Activated CD4-positive, alpha-beta T cell treated with anti-CD3 and anti-CD28 coated beads, Interleukin-2, amount 50 U/mL, for 16 hours (primary cell): ENCODE measurements at regions not wholly inside any gene's neighbourhood (a gene's known extent, or its start where the extent isn't known, plus 50 kb on each side); places are given as distances from the start of the nearest gene placed in this dataset.

Experiments
- DNase-seq: peaks from one replicate; pipeline ENCODE4 v3.0.0-alpha.2; 2020

- no peak for DNase-seq
These were observed 156.1 kb downstream of the PMP22 start for GRCh38 chr17:15108992-15109391.

DNA sequence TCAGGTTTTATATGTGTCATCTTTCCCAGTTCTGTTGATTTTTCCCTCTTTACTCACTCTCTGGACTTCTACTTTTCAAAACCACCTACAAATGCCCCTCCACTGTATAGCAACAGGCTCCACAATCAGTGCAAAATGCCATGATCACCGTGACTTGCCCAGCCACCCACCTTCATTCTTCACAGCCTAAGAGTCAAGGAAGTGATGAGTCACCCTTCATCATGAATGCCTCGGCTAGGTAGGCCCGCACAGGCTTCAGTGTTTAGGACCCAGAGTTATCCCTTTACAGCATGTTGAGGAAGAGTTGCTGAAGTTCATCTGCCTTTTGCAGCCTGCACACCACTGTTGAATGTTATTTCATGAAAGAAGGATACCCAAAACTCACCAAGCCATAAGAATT, 158.6 kb downstream of the PMP22 start:
- DNase-seq = no peak

DNA sequence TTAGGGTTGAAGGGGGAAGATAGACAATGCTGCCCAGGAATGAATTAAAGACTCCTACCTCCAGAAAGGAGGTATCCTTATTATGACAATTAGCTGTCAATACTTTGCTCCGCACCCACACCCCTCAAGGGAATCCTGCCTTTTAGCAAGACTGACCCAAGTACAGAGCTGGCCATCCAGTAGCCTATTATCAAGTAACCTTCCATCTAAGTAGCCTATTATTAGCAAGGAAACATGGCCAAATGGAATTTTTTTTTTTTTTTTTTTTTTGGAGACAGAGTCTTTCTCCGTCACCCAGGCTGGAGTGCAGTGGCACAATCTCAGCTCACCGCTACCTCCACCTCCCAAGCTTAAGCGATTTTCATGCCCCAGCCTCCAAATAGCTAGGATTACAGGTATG, 161.3 kb downstream of the PMP22 start:
- DNase-seq = no peak

- DNase-seq = no peak
These were observed 164.0 kb downstream of the PMP22 start for GRCh38 chr17:15101175-15101574.

- DNase-seq = no peak
These were observed 168.6 kb downstream of the PMP22 start for GRCh38 chr17:15096511-15096910.

GRCh38 chr17:15095935-15096334, 169.2 kb downstream of the PMP22 start:
- no peak for DNase-seq

DNA sequence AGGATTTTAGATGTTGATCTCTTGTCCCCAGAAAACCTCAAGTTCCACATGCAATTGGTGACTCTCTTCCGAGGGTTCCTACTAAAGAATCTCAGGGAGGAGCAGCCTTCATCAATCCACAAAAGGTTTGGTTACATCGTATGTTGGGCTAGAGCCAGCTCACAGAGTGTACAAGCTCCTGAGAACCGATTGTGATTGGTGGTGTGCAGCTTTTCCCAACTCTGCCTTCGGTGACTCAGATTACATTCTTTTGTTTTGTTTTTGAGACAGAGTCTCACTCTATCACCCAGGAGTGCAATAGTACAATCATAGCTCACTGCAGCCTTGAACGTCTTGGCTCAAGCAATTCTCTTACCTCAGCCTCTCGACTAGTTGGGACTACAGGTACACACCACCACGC, 172.4 kb downstream of the PMP22 start:
- DNase-seq = no peak

GRCh38 chr17:15092261-15092660, 172.9 kb downstream of the PMP22 start:
- no peak for DNase-seq

- no peak for DNase-seq
These were observed 173.3 kb downstream of the PMP22 start for GRCh38 chr17:15091825-15092224.

GRCh38 chr17:15090533-15090932, 174.6 kb downstream of the PMP22 start:
- DNase-seq = no peak

DNA sequence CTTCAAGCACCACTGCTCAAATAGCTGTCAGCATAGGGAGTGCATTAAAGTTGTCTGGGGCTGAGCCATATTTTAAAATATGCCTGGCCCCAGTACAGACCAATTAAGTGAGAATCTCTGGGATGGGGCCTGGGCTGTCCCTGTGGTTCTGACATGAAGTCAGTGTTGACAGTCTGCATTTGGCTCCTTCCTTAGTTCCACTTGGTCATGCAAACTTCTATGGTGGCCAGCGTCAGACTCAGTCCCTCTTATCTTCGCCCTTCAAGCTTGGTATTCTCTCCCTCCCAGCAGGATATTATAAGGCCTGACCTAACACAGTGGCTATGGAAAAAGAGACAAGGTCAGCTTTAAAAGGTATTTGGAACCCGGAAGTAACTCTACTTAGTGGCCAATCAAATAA, 177.2 kb downstream of the PMP22 start:
- DNase-seq = no peak

- no peak for DNase-seq
These were observed 178.3 kb downstream of the PMP22 start for GRCh38 chr17:15086776-15087295.

DNA sequence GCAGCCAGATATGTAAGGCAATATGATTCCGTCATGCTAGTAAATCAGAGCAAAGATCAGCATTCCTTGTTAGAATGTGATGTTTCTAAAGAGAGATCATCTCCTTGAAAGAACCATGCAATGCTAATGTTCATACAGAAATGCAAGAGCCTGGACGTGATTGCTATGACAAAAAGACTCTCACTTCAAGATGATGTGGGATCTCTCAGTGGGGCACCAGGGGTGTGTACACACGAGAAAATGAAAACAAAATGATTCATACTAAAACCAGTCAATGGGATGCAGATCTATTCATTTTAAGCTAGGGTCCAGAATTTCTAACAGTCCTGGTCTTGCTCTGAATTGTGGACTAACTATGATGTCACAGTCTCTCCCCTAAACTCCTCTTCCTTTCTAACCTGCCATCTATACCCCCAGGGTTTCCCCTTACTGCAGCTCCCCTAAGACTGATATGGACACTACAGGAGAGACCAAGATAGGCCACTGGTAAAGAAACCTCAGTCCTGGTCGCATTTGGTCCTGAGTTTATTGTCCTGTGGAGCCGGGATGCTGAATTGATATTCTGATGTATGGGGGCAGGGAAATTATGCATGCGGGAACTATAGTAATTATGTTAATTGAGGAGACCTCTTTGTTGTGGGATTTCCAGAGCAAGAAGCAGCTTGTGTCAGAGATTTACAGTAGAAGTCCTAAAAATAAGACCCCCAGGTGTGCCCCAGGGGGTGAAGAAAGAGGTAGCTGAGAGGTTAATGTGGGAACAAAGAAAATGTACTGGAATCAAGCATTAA, 179.0 kb downstream of the PMP22 start:
- no peak for DNase-seq

DNA sequence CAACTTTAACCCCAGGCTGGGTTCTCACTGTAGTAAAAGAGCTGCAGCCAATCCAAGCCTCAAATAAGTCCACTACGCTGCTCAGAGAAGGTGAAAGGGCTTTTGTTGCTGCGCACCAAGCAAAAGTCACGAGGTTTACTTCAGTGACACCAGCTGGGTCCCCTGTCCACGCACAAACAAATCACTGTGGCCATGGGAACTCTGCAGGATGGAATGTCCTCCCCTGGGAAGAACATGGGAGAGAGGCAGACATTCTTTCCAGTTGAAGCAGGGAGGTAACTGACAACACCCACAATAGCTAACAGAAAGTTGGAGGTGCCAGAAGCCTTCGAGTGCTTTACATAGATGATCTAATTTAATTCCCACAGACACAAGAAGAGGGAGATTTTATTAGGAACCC, 181.9 kb downstream of the PMP22 start:
- no peak for DNase-seq

DNA sequence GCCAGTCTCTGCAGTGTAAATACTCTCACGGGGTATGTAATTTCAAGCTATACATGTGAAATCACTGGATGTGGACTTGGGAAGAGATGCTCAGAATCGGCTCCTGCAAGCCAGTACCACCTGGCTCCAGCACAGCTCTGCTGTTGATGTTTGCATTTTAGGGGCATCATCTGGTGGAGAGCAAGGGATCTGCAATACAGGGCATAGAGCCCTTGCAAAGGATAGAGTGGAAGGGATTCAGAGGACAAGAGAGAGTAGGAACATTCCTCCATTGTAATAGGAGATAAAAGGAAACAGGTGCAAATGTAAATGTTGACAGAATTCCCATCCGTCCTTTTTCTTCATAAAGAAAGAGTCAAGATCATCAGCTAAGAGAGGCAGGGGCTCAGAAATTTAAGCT, 184.1 kb downstream of the PMP22 start:
- no peak for DNase-seq

DNA sequence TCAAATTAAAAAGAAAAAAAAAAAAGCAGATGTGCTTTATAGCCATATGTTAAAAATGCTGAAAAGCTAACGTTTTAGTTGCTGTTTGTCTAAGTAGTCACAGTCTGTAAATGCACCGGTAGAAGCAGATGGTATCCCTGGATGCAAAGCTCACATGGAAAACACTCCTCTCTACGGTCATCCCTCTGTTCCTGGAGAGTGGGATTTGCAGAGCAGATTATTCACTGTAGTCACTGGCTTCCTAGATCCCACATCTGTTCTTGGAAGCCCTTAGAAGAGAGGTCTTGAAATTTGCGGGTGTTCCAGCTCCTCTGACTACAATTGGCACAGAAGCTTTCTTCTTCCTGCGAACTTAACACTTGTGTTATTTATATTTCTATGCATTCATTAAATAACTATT, 186.6 kb downstream of the PMP22 start:
- DNase-seq = no peak

DNA sequence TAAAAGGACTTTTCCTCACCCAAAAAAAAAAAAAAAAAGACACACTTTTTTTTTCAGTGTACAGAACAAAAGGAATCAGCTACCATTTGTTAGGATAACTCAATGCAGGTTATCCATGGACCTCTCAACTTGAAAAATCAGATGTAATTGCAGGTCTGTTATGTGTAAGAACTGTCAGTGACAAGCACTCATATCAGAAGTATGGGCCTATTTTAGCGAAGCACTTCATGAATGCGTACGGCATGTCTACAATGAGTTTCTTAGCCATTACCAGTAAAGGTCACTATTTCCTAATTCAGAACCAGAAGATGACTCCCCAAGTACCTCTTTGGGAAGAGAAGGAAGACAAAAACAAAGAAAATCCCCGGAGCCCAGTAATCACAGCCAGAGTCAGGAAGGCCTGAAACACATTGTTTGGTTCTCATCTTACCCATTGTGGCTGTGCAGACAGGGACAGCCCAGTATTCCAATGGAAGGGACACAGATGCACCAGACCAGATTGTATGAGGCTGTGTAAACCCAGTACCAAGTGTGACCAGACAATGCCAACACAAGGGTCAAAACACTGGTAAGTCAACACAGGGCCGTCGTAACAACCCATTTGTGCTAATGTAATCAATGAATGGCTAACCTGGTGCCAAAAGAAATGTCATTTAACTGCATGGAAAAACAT, 188.0 kb downstream of the PMP22 start:
- DNase-seq = no peak

DNA sequence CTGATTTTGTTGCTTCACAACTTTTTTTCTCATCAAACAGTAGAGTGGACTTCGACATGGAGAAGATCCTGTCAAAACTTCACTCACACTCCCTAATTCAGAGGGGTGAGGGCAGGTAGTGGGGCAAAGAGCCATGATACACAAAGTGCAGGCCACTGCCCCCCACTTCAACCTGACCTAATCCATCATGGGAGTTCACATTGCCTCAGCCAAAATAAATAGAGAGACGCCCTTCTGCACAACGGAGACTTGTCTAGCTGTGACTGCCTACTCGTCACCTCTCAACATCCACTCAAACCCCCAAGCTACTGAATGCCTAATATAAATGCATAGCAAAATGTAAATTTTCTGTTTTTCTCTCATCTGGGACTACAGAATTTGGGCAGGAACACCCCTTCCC, 213.2 kb downstream of the PMP22 start:
- DNase-seq = no peak

- DNase-seq = no peak
These were observed 215.3 kb downstream of the PMP22 start for GRCh38 chr17:15049795-15050160.

GRCh38 chr17:15048933-15049794, 216.0 kb downstream of the PMP22 start:
- no peak for DNase-seq

GRCh38 chr17:15048381-15048780, 216.7 kb downstream of the PMP22 start:
- DNase-seq = no peak

GRCh38 chr17:15042311-15042710, 222.8 kb downstream of the PMP22 start:
- no peak for DNase-seq

- DNase-seq = no peak
These were observed 225.8 kb downstream of the PMP22 start for GRCh38 chr17:15039366-15039765.

- no peak for DNase-seq
These were observed 226.5 kb downstream of the PMP22 start for GRCh38 chr17:15038656-15039055.
